NCI-H146 (cell line): ENCODE measurements at regions not wholly inside any gene's neighbourhood (a gene's known extent, or its start where the extent isn't known, plus 50 kb on each side); places are given as distances from the start of the nearest gene placed in this dataset.
"Not testable (repeated sequence)": the region's sequence is repeated elsewhere in the genome, so short reads cannot be mapped to it uniquely, and the experiment has no call there.

Source experiments
- DNase-seq: peaks from one replicate; lab custom pipeline; 2025; lab: John Stamatoyannopoulos, UW

DNA sequence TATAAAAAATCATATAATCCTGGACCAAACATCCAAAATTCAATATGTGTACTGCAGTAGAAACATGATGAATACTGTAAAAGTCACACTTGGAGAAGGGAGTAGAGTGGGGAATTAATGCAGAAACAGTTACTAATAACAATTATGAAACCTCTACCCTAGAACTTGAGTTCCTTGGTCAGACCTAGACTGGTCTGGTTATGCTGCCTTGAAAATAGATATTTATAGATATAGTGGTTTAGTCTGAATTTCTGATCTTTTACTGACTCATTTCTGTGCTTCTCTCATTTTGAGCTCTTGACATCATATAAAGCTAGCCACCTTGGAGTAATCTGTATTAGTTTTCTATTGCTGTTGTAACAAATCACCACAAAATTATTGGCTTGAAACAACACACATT lies 808.7 kb upstream of the CDH10 start:
- DNase-seq: no peak

DNA sequence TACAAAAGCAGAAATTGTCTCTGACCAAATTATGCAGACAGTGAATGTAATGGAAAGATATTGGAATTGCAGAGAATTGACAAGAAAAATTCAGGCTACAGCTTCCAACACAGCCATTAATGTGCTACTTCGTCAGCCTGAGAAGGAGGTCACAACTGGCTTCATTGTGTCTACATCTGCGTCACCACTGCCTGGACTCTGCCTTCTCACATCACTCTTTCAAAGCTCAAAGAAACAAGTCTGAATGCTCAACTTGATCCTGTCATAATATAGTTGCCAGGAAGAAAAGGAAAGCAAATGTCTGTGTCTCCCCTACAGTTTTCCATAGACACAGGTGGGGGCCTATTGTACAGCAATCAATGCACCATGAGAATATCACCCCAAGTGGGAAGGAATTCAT lies 806.5 kb upstream of the CDH10 start:
- DNase-seq: no peak

DNA sequence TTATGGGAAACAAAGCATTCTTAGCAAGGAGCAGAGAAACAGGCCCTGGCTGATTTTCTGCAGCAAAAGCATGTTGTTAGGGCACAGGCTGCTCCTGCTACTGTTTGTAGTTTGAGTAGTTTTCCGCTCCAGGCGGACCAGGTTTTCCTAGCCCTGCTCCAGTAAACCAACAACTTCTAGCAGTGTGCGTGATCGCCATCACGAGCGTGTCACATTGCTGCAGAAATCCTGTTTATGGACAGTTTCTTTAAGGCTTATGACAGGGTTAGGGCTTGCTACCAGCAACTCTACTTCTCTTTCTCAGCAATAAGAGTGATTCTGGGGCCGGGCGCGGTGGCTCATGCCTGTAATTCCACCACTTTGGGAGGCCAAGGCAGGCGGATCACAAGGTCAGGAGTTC lies 803.9 kb upstream of the CDH10 start:
- DNase-seq: no peak

DNA sequence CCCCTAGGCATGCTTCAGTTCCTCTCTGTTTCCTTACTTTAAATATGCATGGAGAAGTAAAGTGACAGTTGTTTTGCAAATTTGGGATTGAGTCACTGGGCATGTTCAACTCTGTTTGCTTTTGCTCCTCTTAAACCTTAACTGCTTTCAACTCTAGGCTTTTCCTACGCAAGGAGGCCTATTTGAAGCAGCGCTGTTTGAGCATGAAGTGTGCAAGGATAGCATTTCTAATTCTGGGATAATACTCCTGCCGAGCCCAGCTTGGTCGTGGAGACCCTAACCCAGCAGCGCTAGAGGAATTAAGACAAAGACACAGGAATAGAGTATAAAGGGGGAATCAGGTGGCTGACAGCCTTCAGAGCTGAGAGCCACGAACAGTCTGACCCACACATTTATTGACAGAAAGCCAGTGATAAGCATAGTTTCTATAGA lies 803.4 kb upstream of the CDH10 start:
- no peak for DNase-seq

DNA sequence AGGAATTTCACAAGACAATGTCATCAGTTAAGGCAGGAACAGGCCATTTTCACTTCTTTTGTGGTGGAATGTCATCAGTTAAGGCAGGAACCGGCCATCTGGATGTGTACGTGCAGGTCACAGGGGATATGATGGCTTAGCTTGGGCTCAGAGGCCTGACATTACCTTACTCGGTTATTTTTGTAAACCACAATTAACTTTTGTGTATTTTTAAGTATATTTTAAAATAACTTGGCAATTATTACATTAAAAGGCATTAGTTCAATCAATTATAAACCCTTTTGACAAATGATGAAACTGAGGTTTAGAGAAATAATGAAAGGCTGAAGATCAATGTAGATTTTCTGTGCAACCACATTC lies 801.3 kb upstream of the CDH10 start:
- DNase-seq: not testable (repeated sequence)

DNA sequence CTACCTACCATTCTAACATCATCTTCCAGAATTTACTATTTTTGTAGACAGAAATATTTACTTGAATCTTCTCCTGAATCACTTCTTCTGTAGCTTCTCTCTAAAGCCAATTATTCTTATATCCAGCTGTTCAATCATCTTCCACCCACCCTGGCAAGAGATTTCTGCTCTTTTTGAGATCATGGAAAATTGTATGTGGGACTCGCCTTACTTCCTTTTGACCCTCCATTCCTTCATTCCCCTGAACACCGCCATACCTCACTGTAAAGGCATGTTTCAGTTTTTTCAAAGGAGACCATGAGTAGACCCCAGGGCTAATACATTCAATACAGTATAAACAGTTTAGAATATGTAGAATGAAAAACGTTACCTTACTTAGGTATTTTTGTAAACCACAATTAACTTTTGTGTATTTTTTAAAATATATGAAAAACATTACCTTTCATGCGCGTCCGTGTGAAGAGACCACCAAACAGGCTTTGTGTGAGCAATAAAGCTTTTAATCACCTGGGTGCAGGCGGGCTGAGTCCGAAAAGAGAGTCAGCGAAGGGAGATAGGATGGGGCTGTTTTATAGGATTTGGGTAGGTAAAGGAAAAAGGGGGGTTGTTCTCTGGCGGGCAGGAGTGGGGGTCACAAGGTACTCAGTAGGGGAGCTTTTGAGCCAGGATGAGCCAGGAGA lies 800.7 kb upstream of the CDH10 start:
- not testable (repeated sequence) for DNase-seq

DNA sequence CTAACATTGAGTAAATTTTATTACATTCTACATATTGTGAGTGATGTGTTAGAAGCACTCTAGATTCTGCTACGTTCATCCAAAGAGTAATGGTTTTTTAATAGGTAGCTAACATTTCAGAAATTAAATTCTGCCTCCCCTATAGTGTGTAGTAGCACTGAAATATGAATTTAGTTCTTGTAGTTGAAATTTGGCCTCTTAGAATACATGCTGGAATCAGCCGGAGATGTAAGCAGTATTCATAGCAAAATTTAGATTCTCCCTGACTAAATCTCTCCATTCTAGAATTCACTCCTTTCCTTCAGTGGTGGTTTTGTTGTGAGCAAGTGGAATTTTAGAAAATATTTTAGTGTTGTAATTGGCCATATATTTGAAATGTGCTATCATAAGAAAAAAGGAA lies 799.9 kb upstream of the CDH10 start:
- DNase-seq: no peak

DNA sequence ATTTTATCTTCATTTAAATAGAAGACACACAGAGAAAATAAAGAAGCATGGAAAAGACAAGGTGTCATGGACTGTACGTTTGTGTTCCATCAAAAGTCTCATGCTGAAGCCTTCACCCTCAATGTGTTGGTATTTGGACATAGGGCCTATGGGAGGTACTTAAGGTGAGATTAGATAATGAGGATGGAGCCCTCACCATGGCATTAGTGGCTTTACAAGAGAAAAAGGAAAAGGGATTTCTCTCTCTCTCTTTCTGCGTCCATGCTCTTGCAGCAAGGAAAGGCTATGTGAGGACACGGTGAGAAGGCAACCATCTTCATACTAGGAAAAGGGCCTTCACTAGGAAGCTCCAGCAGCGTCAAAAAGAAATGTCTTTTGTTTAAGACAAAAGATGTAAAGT lies 797.0 kb upstream of the CDH10 start:
- DNase-seq: no peak

DNA sequence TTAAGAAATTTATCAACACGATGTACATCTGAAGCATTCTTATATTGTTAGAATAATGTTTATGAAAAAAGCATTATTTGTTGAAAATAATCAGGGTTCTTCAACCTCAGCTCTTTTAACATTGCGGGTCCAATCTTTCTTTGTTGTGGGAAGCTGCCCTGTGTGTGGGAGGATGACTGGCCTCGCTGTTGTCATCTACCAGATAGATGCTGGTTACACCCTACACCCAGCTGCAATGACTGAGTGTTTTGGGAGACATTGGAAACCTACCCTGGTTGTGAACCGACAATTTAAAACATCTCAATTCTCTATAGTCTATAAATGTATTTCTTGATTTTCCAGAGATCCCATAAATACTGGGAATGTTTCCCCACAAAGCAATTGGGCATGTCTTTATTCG lies 794.2 kb upstream of the CDH10 start:
- DNase-seq: no peak

DNA sequence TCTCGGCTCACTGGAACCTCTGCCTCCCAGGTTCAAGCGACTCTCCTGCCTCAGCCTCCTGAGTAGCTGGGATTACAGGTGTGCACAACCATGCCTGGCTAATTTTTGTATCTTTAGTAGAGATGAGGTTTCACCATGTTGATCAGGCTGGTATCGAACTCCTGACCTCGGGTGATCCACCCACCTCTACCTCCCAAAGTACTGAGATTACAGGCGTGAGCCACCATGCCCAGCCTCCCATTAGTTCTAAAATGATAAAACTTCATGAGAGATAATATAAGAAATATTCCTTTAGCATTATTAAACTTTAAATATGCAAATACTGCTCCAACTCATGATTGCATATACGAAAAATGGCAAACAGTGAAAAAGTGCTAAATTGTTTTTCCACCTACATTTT lies 793.6 kb upstream of the CDH10 start:
- DNase-seq: not testable (repeated sequence)

DNA sequence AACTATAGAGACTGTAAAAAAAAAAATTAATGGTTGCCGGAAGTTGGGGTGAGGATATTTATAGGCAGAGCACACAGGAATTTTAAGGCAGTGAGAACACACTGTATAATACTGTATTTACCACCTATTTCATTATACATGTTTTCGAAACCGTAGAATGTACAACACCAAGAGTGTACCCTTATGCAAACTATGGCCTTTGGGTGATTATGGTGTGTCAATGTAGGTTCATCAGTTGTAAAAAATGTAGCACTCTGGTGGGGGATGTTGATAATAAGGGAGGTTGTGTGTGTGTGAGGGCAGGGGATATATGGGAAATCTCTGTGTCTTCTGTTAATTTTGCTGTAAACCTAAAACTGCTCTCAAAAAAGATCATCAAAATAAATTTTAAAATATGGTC lies 791.7 kb upstream of the CDH10 start:
- no peak for DNase-seq

DNA sequence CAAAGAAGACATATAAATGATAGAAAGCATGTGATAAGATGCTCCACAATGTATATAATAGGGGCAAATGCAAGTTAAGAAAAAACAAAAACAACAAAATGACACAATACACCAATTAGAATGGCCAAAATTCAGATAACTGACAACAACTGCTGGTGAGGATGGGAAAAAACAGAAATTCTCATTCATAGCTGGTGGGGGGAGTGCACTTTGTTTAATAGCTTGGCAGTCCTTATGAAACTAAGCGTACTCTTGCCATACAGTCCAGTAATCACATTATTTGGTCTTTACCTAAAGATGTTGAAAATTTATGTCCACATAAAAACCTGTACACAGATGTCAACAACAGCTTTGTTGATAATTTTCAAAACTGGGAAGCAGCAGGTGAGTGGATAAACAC lies 791.1 kb upstream of the CDH10 start:
- no peak for DNase-seq

DNA sequence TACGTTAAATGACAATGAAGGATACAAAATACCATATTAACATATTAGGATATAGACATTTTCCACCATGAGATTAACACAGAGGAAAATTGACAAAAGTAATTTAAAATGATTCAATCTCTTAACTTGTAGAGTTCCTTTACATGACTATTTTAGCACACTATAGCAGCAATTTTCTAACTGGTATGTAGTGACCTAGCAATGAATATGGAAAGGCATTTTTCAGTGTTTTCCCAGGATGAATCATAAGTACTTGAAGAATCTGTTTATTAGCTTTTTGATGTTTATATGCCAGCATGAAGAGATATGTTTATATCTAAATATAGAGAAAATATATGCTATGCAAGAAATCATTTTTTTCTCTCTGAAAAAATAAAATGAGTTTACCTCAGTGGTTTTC lies 782.5 kb upstream of the CDH10 start:
- DNase-seq: no peak

DNA sequence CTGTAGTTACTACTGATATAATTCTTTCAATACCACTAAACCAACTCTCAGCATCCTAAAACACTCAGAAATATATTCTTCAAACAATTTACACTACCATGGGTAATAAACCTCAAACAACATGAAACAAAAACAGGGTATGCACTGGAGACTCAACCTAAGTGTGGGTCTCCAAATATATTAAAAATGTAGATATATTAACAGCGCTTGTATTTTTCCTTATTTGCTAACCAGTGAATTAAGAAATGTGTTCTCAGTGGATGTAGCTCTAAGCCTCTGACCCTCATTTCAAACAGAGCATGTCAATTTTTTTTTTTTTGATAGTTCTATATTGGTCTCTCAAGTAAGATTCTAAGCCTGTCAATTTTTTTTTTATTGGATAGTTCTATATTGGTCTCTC lies 778.5 kb upstream of the CDH10 start:
- no peak for DNase-seq

DNA sequence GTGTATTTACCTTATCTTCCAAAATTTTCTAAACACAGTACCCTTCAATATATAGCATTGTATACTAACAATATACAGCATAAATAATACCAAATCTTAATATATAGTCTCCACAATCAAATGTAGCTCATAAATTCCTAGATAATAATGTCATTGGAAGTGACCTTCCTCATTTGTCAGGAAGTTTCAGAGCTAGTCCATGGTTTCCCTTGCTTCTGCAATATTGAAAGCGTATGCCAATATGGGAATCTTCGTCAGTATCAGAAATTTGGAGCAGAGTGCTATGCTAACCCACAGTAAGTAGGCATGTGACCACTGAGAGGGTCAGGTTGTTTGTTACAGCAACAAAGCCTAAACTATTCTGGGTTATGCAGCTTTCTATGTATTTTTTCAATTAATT lies 774.9 kb upstream of the CDH10 start:
- no peak for DNase-seq

DNA sequence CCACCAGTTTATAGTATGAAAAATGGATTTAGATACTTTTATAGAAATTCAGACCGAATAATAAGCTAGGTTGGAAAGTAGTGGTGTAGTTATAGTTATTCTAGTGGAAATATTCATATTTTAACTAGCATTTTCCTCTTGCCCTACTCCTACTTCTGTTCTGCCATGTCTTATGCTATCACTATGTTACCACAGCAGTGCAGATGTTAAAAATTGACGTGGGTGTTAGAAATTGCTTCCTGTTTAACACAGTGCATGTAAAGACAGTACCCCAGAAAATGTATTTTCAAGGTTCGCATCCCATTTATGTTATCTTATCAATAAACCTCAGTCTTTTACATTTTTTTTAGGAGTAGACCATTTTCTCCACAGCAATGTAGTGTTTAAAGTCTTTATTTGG lies 774.2 kb upstream of the CDH10 start:
- no peak for DNase-seq

DNA sequence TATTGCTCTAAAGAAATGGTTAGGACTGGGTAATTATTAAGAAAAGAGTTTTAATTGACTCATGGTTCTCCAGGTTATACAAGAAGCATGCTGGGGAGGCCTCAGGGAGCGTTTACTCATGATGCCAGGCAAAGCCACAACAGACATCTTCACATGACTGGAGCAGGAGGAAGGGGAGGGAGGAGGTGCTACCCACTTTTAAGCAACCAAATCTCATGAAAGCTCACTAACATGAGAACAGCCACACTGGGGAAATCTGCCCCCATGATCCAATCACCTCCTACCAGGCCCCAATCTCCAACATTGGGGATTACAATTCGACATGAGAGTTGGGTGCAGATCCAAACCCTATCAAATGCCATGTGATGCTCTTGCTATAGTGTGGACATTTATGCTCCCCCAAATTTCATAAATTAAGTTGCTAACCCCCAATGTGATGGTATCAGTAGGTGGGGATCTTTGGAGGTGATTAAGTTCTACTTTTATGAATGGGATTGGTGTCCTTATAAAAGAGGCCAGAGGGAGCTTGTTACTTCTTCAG lies 773.6 kb upstream of the CDH10 start:
- DNase-seq: no peak

DNA sequence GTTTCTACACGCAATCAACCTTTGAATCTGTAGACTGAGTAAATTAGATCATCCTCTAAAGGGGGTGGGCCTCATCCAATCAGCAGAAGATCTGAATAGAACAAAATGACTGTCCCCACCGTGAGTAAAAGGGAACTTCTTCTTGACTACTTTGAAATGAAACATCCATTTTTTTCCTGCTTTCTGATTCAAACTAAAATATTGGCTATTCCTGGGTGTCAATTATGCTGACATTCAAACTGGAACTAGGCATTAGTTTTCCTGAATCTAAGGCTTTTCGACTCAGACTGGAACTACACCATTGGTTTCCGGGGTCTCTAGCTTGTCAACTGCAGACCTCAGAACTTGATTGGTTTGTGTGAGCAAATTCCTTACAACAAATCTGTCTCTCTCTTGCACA lies 772.2 kb upstream of the CDH10 start:
- no peak for DNase-seq

DNA sequence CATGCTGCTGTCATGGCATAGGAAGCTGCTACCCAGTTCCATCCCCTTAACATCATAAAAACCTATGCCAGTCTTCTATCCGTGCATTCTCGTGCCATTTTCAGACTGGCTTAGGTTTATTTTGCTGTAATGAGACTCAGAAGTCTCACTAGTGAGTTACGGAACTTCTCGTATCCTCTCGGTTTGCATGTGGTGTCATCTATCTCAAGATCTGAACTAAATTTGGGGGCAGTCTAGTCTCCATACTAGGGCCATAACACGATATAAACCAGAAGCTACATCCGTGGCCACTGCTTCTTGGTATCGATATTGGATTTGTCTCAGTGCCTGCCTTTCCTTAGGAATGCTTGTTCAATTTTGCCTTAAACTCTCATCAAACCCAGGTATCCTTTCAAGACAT lies 771.2 kb upstream of the CDH10 start:
- no peak for DNase-seq

DNA sequence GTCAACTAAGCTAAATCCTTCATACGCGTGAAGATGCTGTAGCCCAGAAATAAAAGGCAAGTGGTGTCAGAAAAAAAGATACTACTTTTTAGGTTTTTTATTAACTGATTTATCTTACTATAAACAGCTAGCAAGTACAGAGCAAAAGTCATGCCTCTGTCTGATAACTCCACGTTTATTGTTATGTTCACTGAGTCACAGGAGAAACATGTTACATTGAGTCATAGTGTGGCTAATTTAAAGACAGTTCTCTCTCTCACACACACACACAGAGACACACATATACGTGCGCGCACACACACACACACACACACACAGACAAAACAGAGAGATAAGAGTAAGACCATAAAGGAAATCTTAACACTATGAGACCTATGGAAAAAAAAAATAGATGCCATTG lies 770.0 kb upstream of the CDH10 start:
- no peak for DNase-seq

DNA sequence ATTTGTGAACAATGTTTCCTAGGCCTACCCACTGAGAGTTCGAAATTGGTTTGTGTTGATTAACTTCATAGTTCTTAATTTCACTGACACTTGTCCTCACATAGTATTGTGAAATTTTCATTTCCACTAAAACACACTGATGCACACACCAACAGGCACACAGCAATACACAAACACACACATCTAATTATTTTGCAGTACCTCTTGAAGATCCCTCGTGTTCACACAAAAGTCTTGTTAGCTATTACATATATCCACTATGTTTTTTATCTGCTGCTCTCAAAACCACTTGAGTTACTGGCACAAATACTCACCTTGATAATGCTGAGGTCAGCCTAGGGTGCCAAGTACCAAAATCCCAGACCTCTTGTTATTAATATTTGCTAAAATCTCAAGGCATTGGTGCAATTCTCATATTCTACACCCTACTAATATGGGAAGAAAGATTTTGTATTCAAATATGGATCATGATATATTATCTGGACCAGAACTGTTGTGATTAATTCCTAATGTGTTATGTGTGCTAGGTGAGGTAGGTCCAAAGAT lies 767.4 kb upstream of the CDH10 start:
- no peak for DNase-seq

DNA sequence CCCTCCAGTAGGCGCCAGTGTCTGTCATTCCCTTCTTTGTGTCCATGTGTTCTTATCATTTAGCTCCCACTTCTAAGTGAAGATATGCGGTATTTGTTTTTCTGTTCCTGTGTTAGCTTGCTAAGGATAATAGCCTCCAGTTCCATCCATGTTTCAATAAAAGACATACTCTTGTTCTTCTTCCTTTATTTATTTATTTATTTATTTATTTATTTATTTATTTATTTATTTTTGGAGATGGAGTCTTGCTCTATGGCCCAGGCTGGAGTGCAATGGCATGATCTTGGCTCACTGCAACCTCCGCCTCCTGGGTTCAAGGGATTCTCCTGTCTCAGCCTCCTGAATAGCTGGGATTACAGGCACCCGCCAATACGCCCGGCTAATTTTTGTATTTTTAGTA lies 762.6 kb upstream of the CDH10 start:
- DNase-seq: not testable (repeated sequence)

DNA sequence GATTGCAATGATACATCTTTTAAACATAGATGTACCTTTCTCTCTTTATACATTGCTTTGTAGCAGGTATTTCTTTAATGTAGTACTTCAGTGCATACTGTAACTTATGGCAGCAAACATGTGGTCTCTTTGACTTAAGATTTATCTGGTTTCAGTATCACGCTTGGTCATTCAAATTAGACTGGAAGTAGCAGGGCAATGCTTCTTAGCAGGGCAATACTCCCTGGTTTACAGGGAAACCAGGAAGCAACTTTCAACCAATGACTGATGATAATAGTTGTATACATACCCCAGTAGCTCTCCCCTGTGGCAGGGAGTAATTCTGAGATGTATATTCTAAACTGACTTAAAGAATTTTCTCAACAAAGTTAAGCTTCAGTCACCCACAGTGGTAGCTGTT lies 761.1 kb upstream of the CDH10 start:
- DNase-seq: no peak

DNA sequence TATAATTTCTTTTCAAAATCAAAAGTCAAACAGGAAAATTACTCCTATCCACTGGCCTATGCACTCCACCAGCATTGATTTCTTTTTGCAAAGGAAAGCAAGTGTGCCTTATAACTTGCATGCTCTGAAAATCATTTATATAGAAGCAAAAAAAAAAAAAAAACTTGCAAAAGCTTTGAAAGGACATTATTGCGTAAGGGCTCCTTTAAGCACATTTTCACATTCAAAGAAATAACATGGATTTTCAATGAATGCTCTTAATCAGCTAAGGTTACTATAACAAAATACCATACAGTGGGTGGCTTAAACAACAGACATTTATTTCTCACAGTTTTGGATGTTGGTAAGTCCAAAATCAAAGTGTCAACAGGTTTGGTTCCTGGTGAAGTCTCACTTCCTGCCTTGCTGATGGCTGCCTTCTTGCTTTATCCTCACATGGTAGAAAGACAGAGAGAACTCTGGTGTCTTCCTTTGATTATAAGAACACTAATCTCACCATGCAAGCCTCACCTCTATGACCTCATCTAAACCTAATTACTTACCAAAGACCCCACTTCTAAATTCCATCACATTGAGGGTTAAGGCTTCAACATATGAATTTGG lies 755.2 kb upstream of the CDH10 start:
- no peak for DNase-seq
